Spleen (tissue), 3 donors: ENCODE measurements at regions not wholly inside any gene's neighbourhood (a gene's known extent, or its start where the extent isn't known, plus 50 kb on each side); places are given as distances from the start of the nearest gene placed in this dataset.

Source experiments
- POLR2A ChIP-seq, 3 donors: fragments of 450-650 bp; IDR thresholded peaks; one replicate each; pipeline ENCODE4 v1.5.1; 2017; ENCODE audit warnings: antibody characterized with exemption in 3 of 3, mild to moderate bottlenecking in 1 of 3
- POLR2AphosphoS5 ChIP-seq, 3 donors: sonication (generic); formaldehyde crosslinking; IDR thresholded peaks; one replicate each; pipeline ENCODE4 v1.5.1; 2017; ENCODE audit warnings: antibody characterized with exemption in 3 of 3

DNA sequence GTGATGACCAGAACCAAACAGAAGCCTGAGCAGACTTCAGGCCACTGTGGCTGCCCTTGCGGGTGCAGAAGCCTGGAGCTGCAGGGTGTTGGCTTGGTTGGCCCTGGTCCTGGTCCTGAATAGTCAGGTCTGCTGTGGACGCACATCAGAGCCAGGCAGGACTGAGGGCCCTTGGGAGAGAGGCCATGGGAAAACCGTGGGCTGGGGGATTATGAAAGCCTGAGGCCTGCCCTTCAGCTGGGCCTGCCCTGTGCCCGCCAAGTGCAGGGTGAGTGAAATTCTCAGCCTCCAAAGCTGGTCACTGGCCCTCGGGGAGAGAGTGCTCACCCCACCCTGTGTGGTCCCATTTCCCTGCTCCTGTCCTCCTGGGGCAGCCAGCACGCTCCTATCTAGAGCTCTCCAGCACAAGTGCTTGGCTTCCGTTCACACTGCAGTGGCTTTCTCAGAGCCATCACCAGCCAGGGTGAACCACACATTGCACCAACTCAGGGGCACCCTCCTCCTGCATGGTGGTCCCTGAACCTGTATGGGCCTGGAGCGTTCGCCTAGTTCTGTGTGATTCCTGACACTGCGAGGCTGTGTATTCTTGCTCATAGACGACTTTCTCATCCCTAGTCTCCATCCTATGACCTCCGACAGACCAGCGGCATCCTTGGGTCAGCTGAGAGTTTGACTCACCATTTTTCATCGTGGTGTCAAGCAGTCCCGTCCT is 146.1 kb downstream of the TTLL2 start:
- TF ChIP-seq POLR2A (IDR thresholded peaks at IDR 0.05) = no peak
- no peak for TF ChIP-seq POLR2AphosphoS5 (IDR thresholded peaks at IDR 0.05)
